SU-DHL-6 (cell line): ENCODE measurements at regions not wholly inside any gene's neighbourhood (a gene's known extent, or its start where the extent isn't known, plus 50 kb on each side); places are given as distances from the start of the nearest gene placed in this dataset.

Experiments
- CTCF ChIP-seq: fragments of 200-600 bp; sonication (generic); IDR thresholded peaks from one replicate; pipeline ENCODE4 v1.5.1; 2017; ENCODE audit warnings: antibody characterized with exemption, mild to moderate bottlenecking, low read length, moderate library complexity; ENCODE audit not compliant: insufficient read depth, poor library complexity, severe bottlenecking
- EZH2phosphoT487 ChIP-seq: fragments of 200-600 bp; sonication (generic), shearing (Covaris generic); conservative IDR thresholded peaks from 2 replicates; pipeline ENCODE4 v1.6.1; 2018; ENCODE audit warnings: mild to moderate bottlenecking, antibody characterized with exemption, low read length, moderate library complexity, mixed read lengths

- TF ChIP-seq CTCF: no peak
- no peak for TF ChIP-seq EZH2phosphoT487
Observed at GRCh38 chr15:70428211-70428822, 330.6 kb upstream of the TLE3 start.
